Medulla oblongata (tissue), 1 donor: ENCODE measurements at regions not wholly inside any gene's neighbourhood (a gene's known extent, or its start where the extent isn't known, plus 50 kb on each side); places are given as distances from the start of the nearest gene placed in this dataset.
A peak's percentile ranks its signal among the peaks of the same experiment; 100 is the strongest.

ENCODE experiments used
- DNase-seq: peaks from one replicate; pipeline ENCODE4 v3.0.0-alpha.2; 2015; ENCODE audit errors: extremely low spot score

- peak; percentile 18 for DNase-seq
Observed at GRCh38 chr2:204012072-204012653, 75.6 kb downstream of the ICOS start.

- DNase-seq = no peak
Observed at GRCh38 chr2:204015118-204015843, 78.7 kb downstream of the ICOS start.

GRCh38 chr2:204018717-204019116 is 82.2 kb downstream of the ICOS start:
- DNase-seq = no peak

- no peak for DNase-seq
Observed at GRCh38 chr2:204019572-204020501, 83.3 kb downstream of the ICOS start.

GRCh38 chr2:204021290-204022081 is 84.9 kb downstream of the ICOS start:
- no peak for DNase-seq

GRCh38 chr2:204022550-204022949 is 86.0 kb downstream of the ICOS start:
- DNase-seq = no peak

- no peak for DNase-seq
Observed at GRCh38 chr2:204023088-204023487, 86.5 kb downstream of the ICOS start.

- peak; percentile 57 for DNase-seq
Observed at GRCh38 chr2:204024503-204024902, 87.9 kb downstream of the ICOS start.

GRCh38 chr2:204024906-204025475 is 88.4 kb downstream of the ICOS start:
- no peak for DNase-seq

GRCh38 chr2:204026294-204026693 is 89.7 kb downstream of the ICOS start:
- DNase-seq = no peak

- no peak for DNase-seq
Observed at GRCh38 chr2:204027091-204027490, 90.5 kb downstream of the ICOS start.

- no peak for DNase-seq
Observed at GRCh38 chr2:204030322-204030721, 93.8 kb downstream of the ICOS start.

- no peak for DNase-seq
Observed at GRCh38 chr2:204031056-204031455, 94.5 kb downstream of the ICOS start.

GRCh38 chr2:204032301-204032700 is 95.7 kb downstream of the ICOS start:
- DNase-seq = no peak

- no peak for DNase-seq
Observed at GRCh38 chr2:204033611-204034495, 97.3 kb downstream of the ICOS start.

- no peak for DNase-seq
Observed at GRCh38 chr2:204036706-204037105, 100.1 kb downstream of the ICOS start.

- DNase-seq = no peak
Observed at GRCh38 chr2:204037286-204037685, 100.7 kb downstream of the ICOS start.

GRCh38 chr2:204039298-204039838 is 102.8 kb downstream of the ICOS start:
- DNase-seq = no peak

GRCh38 chr2:204040016-204040415 is 103.5 kb downstream of the ICOS start:
- no peak for DNase-seq

GRCh38 chr2:204042401-204042800 is 105.8 kb downstream of the ICOS start:
- DNase-seq = no peak
